ENCODE measurements at regions not wholly inside any gene's neighbourhood (a gene's known extent, or its start where the extent isn't known, plus 50 kb on each side); places are given as distances from the start of the nearest gene placed in this dataset.

- DNase-seq (ENCODE audit: low read depth) = no peak
- no peak overlapping the region for H3K4me3 ChIP-seq (ENCODE audit: control insufficient read depth, low read depth, low read length)
- no peak for TF ChIP-seq CTCF (conservative IDR thresholded peaks at IDR 0.05; ENCODE audit: control insufficient read depth, insufficient read depth, low read depth, low read length)
These were observed 173.4 kb upstream of the MYLIP start for GRCh38 chr6:15955484-15955883.

- no peak overlapping the region for H3K4me3 ChIP-seq (ENCODE audit: control insufficient read depth, low read depth, low read length)
- peak; percentile 24 for DNase-seq (ENCODE audit: low read depth)
- TF ChIP-seq CTCF (conservative IDR thresholded peaks at IDR 0.05; ENCODE audit: control insufficient read depth, insufficient read depth, low read depth, low read length) = no peak
These were observed 175.6 kb upstream of the MYLIP start for GRCh38 chr6:15953152-15953880.

- no peak overlapping the region for H3K4me3 ChIP-seq (ENCODE audit: control insufficient read depth, low read depth, low read length)
- DNase-seq (ENCODE audit: low read depth) = no peak
- no peak for TF ChIP-seq CTCF (conservative IDR thresholded peaks at IDR 0.05; ENCODE audit: control insufficient read depth, insufficient read depth, low read depth, low read length)
These were observed 176.4 kb upstream of the MYLIP start for GRCh38 chr6:15952231-15953151.

GRCh38 chr6:15950962-15951569 is 177.8 kb upstream of the MYLIP start:
- no peak for TF ChIP-seq CTCF (conservative IDR thresholded peaks at IDR 0.05; ENCODE audit: control insufficient read depth, insufficient read depth, low read depth, low read length)
- H3K4me3 ChIP-seq (ENCODE audit: control insufficient read depth, low read depth, low read length) = no peak overlapping the region
- DNase-seq (ENCODE audit: low read depth) = no peak

GRCh38 chr6:15949982-15950381 is 178.9 kb upstream of the MYLIP start:
- no peak for DNase-seq (ENCODE audit: low read depth)
- H3K4me3 ChIP-seq (ENCODE audit: control insufficient read depth, low read depth, low read length) = no peak overlapping the region
- no peak for TF ChIP-seq CTCF (conservative IDR thresholded peaks at IDR 0.05; ENCODE audit: control insufficient read depth, insufficient read depth, low read depth, low read length)

GRCh38 chr6:15948930-15949900 is 179.7 kb upstream of the MYLIP start:
- DNase-seq (ENCODE audit: low read depth) = no peak
- TF ChIP-seq CTCF (conservative IDR thresholded peaks at IDR 0.05; ENCODE audit: control insufficient read depth, insufficient read depth, low read depth, low read length) = no peak

More at GRCh38 chr6:15948930-15949900, 179.7 kb upstream of the MYLIP start:
- no peak overlapping the region for H3K4me3 ChIP-seq (ENCODE audit: control insufficient read depth, low read depth, low read length)
